ENCODE measurements at regions not wholly inside any gene's neighbourhood (a gene's known extent, or its start where the extent isn't known, plus 50 kb on each side); places are given as distances from the start of the nearest gene placed in this dataset.

- Histone ChIP-seq H4K20me1 (ENCODE audit: control insufficient read depth, insufficient read depth, low read length, poor library complexity, severe bottlenecking) (no peaks in the 10 kb centered on the region), H3K9me3 (ENCODE audit: control extremely low read depth in 1 of 3, control insufficient read depth in 2 of 3, insufficient read depth in 1 of 3, low read length in 2 of 3) (no peaks in the 10 kb centered on the region), H3K4me1 (ENCODE audit: control insufficient read depth in 2 of 2, insufficient read depth in 2 of 2, low read length in 2 of 2) (no peaks in the 10 kb centered on the region), H3K79me2 (ENCODE audit: control insufficient read depth, insufficient read depth, low read length) (no peaks in the 10 kb centered on the region), H2AFZ (ENCODE audit: insufficient read depth, low read depth, low read length, poor library complexity, severe bottlenecking) (no peak overlapping the region), H3K36me3 (replicated peaks in 1 of 2; ENCODE audit: control extremely low read depth in 1 of 2, control insufficient read depth in 1 of 2, extremely low read depth in 1 of 2, insufficient read depth in 2 of 2, low read length in 1 of 2) (no peaks in the 10 kb centered on the region), H3K4me3 (ENCODE audit: control extremely low read depth in 1 of 5, extremely low read depth in 1 of 5, insufficient read depth in 1 of 5, low read depth in 2 of 5, low read length in 4 of 5) (no peak overlapping the region), H3K9ac (ENCODE audit: low read length) (no peak overlapping the region), H3K27me3 (replicated peaks in 1 of 4; ENCODE audit: control extremely low read depth in 1 of 4, control insufficient read depth in 3 of 4, insufficient read depth in 4 of 4, low read length in 3 of 4) (peaks cover 0 to 15% (median 5%) of the 10 kb centered on the region in 4 experiments), H3K27ac (ENCODE audit: low read length in 2 of 2) (no peak overlapping the region), H3K4me2 (replicated peaks; ENCODE audit: low read depth, low read length, poor library complexity, severe bottlenecking) (no peak overlapping the region)
- no peak for DNase-seq
- WGBS (ENCODE audit: insufficient coverage): 100% methylated on average over 6 of the region's 6 CpGs
- ChIA-PET POLR2A (no interaction called here), CTCF (interaction anchor here (1.2 kb wide), 1 partner anchor 11 kb away, joined by 3 read pairs; no protein-coding TSS in a partner anchor)
- ATAC-seq (ENCODE audit: low read depth): no peak
- H3K4me1 Mint-ChIP-seq: no peaks in the 10 kb centered on the region
- no peak overlapping the region for H3K27ac Mint-ChIP-seq
- no peaks in the 10 kb centered on the region for H3K9me3 Mint-ChIP-seq (ENCODE audit: insufficient read depth)
- intact Hi-C loops (cut with micrococcal nuclease): no loop called here
- H3K27me3 Mint-ChIP-seq: peaks cover 17% of the 10 kb centered on the region
- no peak overlapping the region for H3K4me3 Mint-ChIP-seq
- no peak for TF ChIP-seq EZH2 (IDR thresholded peaks at IDR 0.05; ENCODE audit: borderline replicate concordance, insufficient read depth, low read depth, low read length, poor library complexity, severe bottlenecking)
- TF ChIP-seq, protein P1, sequence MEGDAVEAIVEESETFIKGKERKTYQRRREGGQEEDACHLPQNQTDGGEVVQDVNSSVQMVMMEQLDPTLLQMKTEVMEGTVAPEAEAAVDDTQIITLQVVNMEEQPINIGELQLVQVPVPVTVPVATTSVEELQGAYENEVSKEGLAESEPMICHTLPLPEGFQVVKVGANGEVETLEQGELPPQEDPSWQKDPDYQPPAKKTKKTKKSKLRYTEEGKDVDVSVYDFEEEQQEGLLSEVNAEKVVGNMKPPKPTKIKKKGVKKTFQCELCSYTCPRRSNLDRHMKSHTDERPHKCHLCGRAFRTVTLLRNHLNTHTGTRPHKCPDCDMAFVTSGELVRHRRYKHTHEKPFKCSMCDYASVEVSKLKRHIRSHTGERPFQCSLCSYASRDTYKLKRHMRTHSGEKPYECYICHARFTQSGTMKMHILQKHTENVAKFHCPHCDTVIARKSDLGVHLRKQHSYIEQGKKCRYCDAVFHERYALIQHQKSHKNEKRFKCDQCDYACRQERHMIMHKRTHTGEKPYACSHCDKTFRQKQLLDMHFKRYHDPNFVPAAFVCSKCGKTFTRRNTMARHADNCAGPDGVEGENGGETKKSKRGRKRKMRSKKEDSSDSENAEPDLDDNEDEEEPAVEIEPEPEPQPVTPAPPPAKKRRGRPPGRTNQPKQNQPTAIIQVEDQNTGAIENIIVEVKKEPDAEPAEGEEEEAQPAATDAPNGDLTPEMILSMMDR (IDR thresholded peaks at IDR 0.05): no peak
Observed at GRCh38 chr9:95769909-95770433, 105.5 kb upstream of the ERCC6L2 start.

DNA sequence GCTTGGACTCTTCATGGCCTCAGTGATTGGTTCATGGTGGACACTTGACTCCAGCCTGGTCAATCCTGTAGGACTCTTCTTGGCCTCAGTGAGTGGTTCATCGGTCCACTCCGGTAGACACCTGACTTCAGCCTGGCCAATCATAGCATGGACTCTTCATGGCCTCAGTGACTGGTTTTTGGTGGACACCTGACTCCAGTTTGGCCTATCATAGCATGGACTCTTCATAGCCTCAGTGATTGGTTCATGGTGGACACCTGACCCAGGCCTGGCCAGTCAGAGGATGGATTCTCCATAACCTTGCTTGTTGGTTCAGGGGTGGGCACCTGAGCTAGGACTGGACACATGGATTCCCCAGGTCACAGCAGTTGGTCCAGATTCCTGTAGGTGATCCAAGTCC lies 106.0 kb upstream of the ERCC6L2 start:
- TF ChIP-seq EZH2 (IDR thresholded peaks at IDR 0.05; ENCODE audit: borderline replicate concordance, insufficient read depth, low read depth, low read length, poor library complexity, severe bottlenecking): no peak
- TF ChIP-seq, protein P1 (IDR thresholded peaks at IDR 0.05): no peak
- no peak overlapping the region for H3K27ac Mint-ChIP-seq
- CTCF ChIA-PET: no interaction called here
- DNase-seq (no peak), ATAC-seq (ENCODE audit: low read depth) (no peak)
- H3K27me3 Mint-ChIP-seq: peaks cover 17% of the 10 kb centered on the region
- H3K4me3 Mint-ChIP-seq: no peak overlapping the region
- H3K9me3 ChIP-seq (ENCODE audit: control extremely low read depth in 1 of 3, control insufficient read depth in 2 of 3, insufficient read depth in 1 of 3, low read length in 2 of 3): no peaks in the 10 kb centered on the region
- no peak overlapping the region for H3K27ac ChIP-seq (ENCODE audit: low read length in 2 of 2)
- no peaks in the 10 kb centered on the region for H3K79me2 ChIP-seq (ENCODE audit: control insufficient read depth, insufficient read depth, low read length)
- H3K9me3 Mint-ChIP-seq (ENCODE audit: insufficient read depth): no peaks in the 10 kb centered on the region
- peaks cover 0 to 15% (median 5%) of the 10 kb centered on the region in 4 experiments for H3K27me3 ChIP-seq (replicated peaks in 1 of 4; ENCODE audit: control extremely low read depth in 1 of 4, control insufficient read depth in 3 of 4, insufficient read depth in 4 of 4, low read length in 3 of 4)
- no peaks in the 10 kb centered on the region for H3K4me1 Mint-ChIP-seq
- H3K9ac ChIP-seq (ENCODE audit: low read length): no peak overlapping the region
- intact Hi-C loops (cut with micrococcal nuclease): no loop called here
- no peaks in the 10 kb centered on the region for H4K20me1 ChIP-seq (ENCODE audit: control insufficient read depth, insufficient read depth, low read length, poor library complexity, severe bottlenecking)
- no peaks in the 10 kb centered on the region for H3K36me3 ChIP-seq (replicated peaks in 1 of 2; ENCODE audit: control extremely low read depth in 1 of 2, control insufficient read depth in 1 of 2, extremely low read depth in 1 of 2, insufficient read depth in 2 of 2, low read length in 1 of 2)
- H3K4me1 ChIP-seq (ENCODE audit: control insufficient read depth in 2 of 2, insufficient read depth in 2 of 2, low read length in 2 of 2): no peaks in the 10 kb centered on the region
- WGBS (ENCODE audit: insufficient coverage): 100% methylated on average over 2 of the region's 2 CpGs
- H3K4me2 ChIP-seq (replicated peaks; ENCODE audit: low read depth, low read length, poor library complexity, severe bottlenecking): no peak overlapping the region
- POLR2A ChIA-PET: no interaction called here
- H3K4me3 ChIP-seq (ENCODE audit: control extremely low read depth in 1 of 5, extremely low read depth in 1 of 5, insufficient read depth in 1 of 5, low read depth in 2 of 5, low read length in 4 of 5): no peak overlapping the region
- H2AFZ ChIP-seq (ENCODE audit: insufficient read depth, low read depth, low read length, poor library complexity, severe bottlenecking): no peak overlapping the region
